Stimulated activated naive CD8-positive, alpha-beta T cell treated with anti-CD3 and anti-CD28 coated beads, Interleukin-15, Interleukin-2, amounts not matched to agents 100 U/mL and 50 U/mL, for 24 hours (primary cell): ENCODE measurements at regions not wholly inside any gene's neighbourhood (a gene's known extent, or its start where the extent isn't known, plus 50 kb on each side); places are given as distances from the start of the nearest gene placed in this dataset.
"Not testable (repeated sequence)": the region's sequence is repeated elsewhere in the genome, so short reads cannot be mapped to it uniquely, and the experiment has no call there.

Experiments
- ATAC-seq: fragments of 150-1000 bp; cut with Tn5 transposase; one replicate; pipeline ENCODE4 v1.10.0; 2021
- DNase-seq: peaks from one replicate; pipeline ENCODE4 v3.0.0; 2021

DNA sequence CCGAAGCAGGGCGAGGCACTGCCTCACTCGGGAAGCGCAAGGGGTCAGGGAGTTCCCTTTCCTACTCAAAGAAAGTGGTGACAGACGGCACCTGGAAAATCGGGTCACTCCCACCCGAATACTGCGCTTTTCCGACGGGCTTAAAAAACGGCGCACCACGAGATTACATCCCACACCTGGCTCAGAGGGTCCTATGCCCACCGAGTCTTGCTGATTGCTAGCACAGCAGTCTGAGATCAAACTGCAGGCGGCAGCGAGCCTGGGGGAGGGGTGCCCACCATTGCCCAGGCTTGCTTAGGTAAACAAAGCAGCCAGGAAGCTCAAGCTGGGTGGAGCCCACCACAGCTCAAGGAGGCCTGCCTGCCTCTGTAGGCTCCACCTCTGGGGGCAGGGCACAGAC, 549.4 kb downstream of the KIF20B start:
- not testable (repeated sequence) for DNase-seq, ATAC-seq

DNA sequence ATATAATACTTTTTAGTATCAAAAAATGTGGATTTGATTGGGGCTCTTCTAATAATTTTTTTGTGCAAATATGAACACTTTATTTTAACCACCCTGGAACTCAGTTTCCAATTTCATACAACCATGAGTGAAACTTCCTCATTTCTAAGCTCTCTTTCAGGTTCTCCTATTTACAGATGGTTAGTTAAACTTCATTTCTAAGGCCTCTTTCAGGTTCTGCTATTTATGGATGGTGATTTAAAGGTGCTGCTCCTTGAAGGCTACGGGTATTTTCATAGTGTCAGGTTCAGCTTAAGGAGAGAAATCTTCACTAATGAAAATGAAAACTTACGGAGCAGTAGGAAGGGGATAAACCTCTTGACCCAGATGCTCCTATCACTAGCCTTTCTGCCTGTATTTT, 568.3 kb downstream of the KIF20B start:
- ATAC-seq = no peak
- DNase-seq = no peak

GRCh38 chr10:90274721-90275468, 573.5 kb downstream of the KIF20B start:
- no peak for DNase-seq
- ATAC-seq = no peak

DNA sequence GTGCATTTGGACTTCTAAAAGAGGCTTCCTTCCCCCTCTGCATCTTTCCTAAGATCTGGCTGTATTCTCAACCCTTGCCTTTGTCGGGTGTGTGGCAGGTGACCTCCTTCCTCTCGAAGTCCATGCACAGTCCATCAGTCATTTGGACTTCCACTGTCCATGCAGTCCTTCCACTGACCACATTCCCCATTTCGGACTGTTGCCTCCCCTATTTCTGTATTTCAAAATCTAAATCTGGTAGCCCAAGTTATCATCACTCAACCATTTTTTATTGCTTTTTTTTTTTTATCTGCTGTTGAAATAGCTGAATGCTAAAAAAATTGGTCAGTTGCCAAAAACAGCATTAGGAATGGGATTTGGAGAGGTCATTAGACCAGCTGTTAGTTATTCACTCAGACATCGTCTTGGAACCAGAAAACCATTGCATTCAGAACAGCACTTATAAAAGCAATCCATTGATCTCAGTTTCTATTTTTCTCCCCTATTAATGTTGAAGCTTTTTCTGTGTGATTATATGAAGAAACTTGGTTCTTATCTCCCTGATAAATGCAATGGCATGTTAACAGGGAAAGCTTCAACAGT, 575.6 kb downstream of the KIF20B start:
- no peak for DNase-seq
- ATAC-seq = no peak

DNA sequence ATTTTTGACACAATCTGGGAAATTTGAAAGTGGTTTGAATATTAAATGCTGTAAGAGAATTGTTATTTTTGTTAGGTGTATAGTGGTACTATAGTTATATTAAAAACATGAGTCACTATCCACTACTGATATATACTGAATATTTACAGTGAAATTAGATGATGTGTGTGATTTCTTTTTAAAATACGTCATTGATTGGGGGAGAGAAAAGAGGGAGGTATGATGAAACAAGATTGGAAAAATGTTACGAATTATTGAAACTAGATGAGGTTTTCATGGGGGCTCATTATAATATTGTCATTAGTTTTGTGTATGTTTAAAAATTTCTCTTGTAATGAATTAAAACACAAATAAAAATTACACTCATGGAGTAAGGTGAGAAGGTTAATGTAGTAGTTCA, 571.4 kb downstream of the HTR7 start:
- ATAC-seq = no peak
- DNase-seq = no peak

GRCh38 chr10:90286941-90287340, 570.9 kb downstream of the HTR7 start:
- ATAC-seq (no peak), DNase-seq (no peak)

- no peak for DNase-seq
Observed at GRCh38 chr10:90288391-90288933, 569.4 kb downstream of the HTR7 start.

GRCh38 chr10:90289037-90289436, 568.8 kb downstream of the HTR7 start:
- ATAC-seq = no peak
- no peak for DNase-seq

More at GRCh38 chr10:90288391-90288933, 569.4 kb downstream of the HTR7 start:
- ATAC-seq = no peak

DNA sequence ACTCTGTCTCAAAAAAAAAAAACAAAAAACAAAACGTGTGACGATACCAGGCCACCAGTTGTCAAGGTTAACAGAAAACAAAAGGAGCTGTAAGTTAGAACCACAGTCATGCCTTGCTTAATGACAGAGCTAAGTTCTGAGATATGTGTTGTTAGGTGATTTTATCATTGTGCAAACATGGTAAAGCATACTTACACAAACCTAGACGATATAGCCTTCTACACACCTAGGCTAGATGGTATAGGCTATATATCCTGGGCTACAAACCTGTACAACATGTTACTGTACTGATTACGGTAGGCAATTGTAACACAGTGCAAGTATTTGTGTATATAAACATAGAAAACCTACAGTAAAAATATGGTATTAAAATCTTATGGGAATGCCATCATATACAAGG, 564.2 kb downstream of the HTR7 start:
- ATAC-seq (no peak), DNase-seq (no peak)

DNA sequence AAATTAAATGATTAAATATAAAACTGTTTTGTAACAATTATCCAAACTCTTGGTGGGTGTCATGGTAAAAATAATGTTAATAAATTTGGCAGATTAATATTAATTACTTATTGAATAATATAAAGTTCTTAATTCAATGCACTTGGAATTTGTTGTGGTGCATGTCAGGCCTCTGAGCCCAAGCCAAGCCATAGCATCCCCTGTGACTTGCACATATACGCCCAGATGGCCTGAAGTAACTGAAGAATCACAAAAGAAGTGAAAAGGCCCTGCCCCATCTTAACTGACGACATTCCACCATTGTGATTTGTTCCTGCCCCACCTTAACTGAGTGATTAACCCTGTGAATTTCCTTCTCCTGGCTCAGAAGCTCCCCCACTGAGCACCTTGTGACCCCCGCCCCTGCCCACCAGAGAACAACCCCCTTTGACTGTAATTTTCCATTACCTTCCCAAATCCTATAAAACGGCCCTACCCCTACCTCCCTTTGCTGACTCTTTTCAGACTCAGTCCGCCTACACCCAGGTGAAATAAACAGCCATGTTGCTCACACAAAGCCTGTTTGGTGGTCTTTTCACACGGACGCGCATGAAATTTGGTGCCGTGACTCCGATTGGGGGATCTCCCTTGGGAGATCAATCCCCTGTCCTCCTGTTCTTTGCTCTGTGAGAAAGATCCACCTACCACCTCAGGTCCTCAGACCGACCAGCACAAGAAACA, 562.9 kb downstream of the HTR7 start:
- not testable (repeated sequence) for DNase-seq, ATAC-seq

DNA sequence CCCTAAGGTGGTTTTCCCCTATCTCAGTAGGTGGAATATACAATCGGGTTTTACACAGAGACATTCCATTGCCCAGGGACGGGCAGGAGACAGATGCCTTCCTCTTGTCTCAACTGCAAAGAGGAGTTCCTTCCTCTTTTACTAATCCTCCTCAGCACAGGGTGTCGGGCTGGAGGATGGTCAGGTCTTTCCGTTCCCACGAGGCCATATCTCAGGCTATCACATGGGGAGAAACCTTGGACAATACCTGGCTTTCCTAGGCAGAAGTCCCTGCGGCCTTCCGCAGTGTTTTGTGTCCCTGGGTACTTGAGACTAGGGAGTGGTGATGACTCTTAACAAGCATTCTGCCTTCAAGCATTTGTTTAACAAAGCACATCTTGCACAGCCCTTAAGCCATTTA, 555.8 kb downstream of the HTR7 start:
- not testable (repeated sequence) for ATAC-seq, DNase-seq

- no peak for DNase-seq
- ATAC-seq = no peak
Observed at GRCh38 chr10:90302758-90303481, 554.9 kb downstream of the HTR7 start.

GRCh38 chr10:90304533-90304932, 553.3 kb downstream of the HTR7 start:
- DNase-seq (no peak), ATAC-seq (no peak)

DNA sequence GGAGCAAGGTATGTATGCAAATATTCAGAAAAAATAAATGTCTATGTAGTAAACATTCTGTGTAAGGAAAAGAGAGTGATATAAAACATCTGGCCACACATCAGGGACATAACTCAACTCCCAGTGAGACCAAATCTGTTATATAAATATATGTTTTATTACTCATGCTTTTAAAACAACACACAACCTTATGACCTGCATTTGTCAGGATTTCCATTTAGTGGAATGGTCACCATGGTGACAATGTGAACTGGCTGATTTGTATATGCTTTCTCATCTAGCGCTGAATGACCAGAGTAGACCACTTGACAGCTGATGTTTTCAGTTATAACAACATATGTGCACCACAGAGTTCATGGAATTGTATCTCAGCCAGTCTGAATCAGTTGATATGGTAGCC, 551.7 kb downstream of the HTR7 start:
- ATAC-seq (no peak), DNase-seq (no peak)

DNA sequence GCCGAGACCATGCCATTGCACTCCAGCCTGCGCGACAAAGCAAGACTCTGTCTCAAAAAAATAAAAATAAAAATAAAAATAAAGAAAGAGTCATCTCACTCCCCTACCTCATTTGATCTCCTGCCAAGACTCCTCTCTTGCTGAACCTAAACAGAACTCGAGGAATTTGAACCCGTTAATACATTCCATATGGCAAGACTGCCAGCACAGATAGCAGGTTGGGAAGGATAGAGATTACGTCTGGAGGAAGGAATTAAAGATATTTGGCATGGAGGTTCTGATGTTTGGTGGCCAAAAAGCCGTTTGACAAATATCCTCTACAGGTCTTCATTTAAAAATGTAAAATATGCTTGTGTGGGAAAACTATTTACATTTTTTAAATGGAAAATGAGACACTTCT, 549.6 kb downstream of the HTR7 start:
- no peak for ATAC-seq
- no peak for DNase-seq

DNA sequence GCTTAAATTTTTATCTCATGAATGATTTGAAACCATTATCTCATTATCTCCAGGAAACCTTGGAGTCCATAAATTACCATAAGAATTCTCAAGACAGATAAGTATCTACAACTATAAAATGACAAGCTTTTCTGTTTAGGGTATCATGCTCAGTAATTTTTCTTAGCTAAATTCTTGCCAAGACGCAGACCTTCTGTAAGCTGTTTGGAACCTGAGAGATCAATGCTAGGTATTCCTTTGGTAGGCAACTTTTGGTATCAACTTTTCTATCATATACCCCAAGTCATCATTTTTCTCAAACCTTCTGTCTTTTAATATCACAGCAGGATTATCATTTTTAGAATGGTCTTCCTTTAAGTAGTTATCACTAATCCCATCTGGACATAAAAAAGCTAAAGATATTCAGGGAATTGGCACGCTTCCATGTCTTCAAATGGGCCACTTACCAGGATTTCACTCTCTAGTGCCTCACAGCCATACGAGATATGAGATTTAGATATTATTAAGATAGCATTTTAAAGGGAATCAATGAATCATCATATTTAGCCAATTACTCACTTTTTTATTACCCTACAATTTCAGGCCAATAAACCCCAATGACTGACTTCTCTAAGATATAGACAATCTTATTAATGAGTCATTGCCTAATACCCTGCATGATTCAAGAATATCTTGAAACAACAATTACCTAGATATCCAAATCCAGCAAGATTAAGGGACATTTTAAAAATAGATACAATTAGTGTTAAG, 544.1 kb downstream of the HTR7 start:
- DNase-seq (no peak), ATAC-seq (no peak)

DNA sequence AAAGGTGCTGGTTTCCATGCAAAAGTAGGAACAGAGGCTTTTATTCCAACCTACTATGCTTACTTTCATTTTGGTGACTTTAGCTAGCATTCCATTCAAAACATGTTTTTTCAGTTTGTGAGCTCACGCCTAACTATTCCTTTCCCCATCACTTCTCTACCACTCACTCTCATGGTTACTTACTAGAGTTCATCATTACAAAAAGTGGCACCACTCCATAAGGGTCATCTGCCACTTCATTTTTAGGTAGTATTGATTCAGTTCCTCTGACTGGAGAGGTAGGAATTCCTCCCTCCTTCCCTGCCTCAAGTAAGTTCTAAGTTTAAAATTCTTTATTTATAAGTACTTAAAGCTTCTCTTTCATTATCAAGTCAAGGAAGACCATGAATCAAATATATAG, 543.1 kb downstream of the HTR7 start:
- no peak for ATAC-seq
- no peak for DNase-seq

DNA sequence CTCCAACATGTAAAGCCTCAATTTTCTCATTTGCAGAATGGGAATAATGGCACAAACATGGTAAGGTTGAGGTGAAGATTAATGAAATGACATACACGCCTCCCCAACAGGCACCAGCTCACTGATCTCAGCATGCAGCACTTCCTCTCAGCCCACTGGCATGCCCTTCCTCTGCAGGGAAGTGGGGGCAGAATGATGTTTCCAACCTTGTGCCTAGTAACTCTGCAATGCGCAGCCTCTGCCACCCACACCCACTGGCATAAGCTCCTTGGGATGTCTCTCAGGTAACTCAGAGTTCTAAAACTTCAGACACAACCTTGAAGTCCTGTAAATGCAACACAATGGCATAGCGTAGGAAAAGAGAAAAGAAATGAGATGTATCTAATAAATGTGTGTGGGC, 540.7 kb downstream of the HTR7 start:
- ATAC-seq (no peak), DNase-seq (no peak)

DNA sequence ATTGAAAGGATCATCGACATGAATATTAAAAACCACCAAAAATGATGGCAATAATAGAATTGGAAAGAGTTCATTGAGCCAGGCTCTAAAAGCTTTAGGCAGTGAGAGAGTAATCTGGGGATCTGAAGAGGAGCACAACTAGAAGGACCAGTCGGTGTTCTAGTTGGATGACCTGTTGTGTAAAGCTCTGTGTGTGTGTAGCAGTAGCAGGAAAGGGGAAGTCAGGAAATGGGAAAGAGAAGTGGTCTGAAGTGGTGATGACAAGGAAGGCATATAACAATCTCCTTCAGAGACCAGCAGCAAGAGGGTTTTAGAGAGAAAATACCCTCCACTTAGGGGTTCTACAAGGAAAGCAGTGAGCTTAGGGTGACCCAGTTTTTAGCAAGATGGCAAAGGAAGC, 539.2 kb downstream of the HTR7 start:
- ATAC-seq (no peak), DNase-seq (no peak)

GRCh38 chr10:90319188-90319914, 538.5 kb downstream of the HTR7 start:
- DNase-seq = peak; percentile 4

More at GRCh38 chr10:90319188-90319914, 538.5 kb downstream of the HTR7 start:
- peak; percentile 85 for ATAC-seq
